ENCODE measurements at regions not wholly inside any gene's neighbourhood (a gene's known extent, or its start where the extent isn't known, plus 50 kb on each side); places are given as distances from the start of the nearest gene placed in this dataset.
"Not testable (repeated sequence)": the region's sequence is repeated elsewhere in the genome, so short reads cannot be mapped to it uniquely, and the experiment has no call there.

GRCh38 chr9:29456940-29457339 lies 1883.7 kb upstream of the C9orf72 start:
- DNase-seq = no peak

GRCh38 chr9:29475471-29475870 lies 1902.2 kb upstream of the C9orf72 start:
- no peak for DNase-seq

GRCh38 chr9:29511680-29512079 lies 1938.4 kb upstream of the C9orf72 start:
- no peak for DNase-seq

- DNase-seq = peak; percentile 36
These were observed 1941.1 kb upstream of the C9orf72 start for GRCh38 chr9:29514336-29514735.

GRCh38 chr9:29514862-29515261 lies 1941.6 kb upstream of the C9orf72 start:
- no peak for DNase-seq

GRCh38 chr9:29548436-29548835 lies 1975.2 kb upstream of the C9orf72 start:
- no peak for DNase-seq

GRCh38 chr9:29555502-29555901 lies 1982.2 kb upstream of the C9orf72 start:
- DNase-seq = peak; percentile 4

GRCh38 chr9:29556317-29556716 lies 1983.0 kb upstream of the C9orf72 start:
- no peak for DNase-seq

GRCh38 chr9:29556746-29557145 lies 1983.5 kb upstream of the C9orf72 start:
- DNase-seq = no peak

GRCh38 chr9:29564564-29564963 lies 1991.3 kb upstream of the C9orf72 start:
- DNase-seq = no peak

- no peak for DNase-seq
These were observed 2001.9 kb upstream of the C9orf72 start for GRCh38 chr9:29575219-29575618.

GRCh38 chr9:29588361-29588760 lies 2015.1 kb upstream of the C9orf72 start:
- DNase-seq = no peak

- DNase-seq = no peak
These were observed 2036.0 kb upstream of the C9orf72 start for GRCh38 chr9:29609282-29609681.

GRCh38 chr9:29613773-29614172 lies 2040.5 kb upstream of the C9orf72 start:
- no peak for DNase-seq

- DNase-seq = no peak
These were observed 2043.6 kb upstream of the C9orf72 start for GRCh38 chr9:29616844-29617243.

GRCh38 chr9:29625292-29625731 lies 2052.0 kb upstream of the C9orf72 start:
- no peak for DNase-seq

- no peak for DNase-seq
These were observed 2052.7 kb upstream of the C9orf72 start for GRCh38 chr9:29625931-29626330.

- DNase-seq = not testable (repeated sequence)
These were observed 2055.6 kb upstream of the C9orf72 start for GRCh38 chr9:29628856-29629255.

GRCh38 chr9:29637471-29638237 lies 2064.4 kb upstream of the C9orf72 start:
- DNase-seq = no peak

- no peak for DNase-seq
These were observed 2067.2 kb upstream of the C9orf72 start for GRCh38 chr9:29640507-29640906.

- DNase-seq = no peak
These were observed 2071.2 kb upstream of the C9orf72 start for GRCh38 chr9:29644514-29644913.

- DNase-seq = no peak
These were observed 2074.2 kb upstream of the C9orf72 start for GRCh38 chr9:29647451-29647850.

- DNase-seq = no peak
These were observed 2074.9 kb upstream of the C9orf72 start for GRCh38 chr9:29648132-29648531.

- no peak for DNase-seq
These were observed 2075.3 kb upstream of the C9orf72 start for GRCh38 chr9:29648601-29649000.

All from COR-L47 (cell line).